ENCODE measurements at regions not wholly inside any gene's neighbourhood (a gene's known extent, or its start where the extent isn't known, plus 50 kb on each side); places are given as distances from the start of the nearest gene placed in this dataset.
"Not testable (repeated sequence)": the region's sequence is repeated elsewhere in the genome, so short reads cannot be mapped to it uniquely, and the experiment has no call there.

- ATAC-seq; CTCF ChIA-PET; intact Hi-C loops (cut with DNase I, micrococcal nuclease); POLR2A ChIA-PET; H3K4me1 Mint-ChIP-seq; H3K9me3 Mint-ChIP-seq (ENCODE audit: low read depth); H3K4me3 Mint-ChIP-seq; DNase-seq; H3K27ac Mint-ChIP-seq; H3K36me3 Mint-ChIP-seq (ENCODE audit: low read depth): not testable (repeated sequence)
- peaks cover 13% of the 10 kb centered on the region for H3K27me3 Mint-ChIP-seq
Observed at GRCh38 chr17:13659051-13659450, 57.3 kb upstream of the HS3ST3A1 start.

GRCh38 chr17:13665872-13666635 is 64.3 kb upstream of the HS3ST3A1 start:
- ChIA-PET CTCF (interaction anchor here (0.6 kb wide), 1 partner anchor 1249 kb away, joined by 4 read pairs; no protein-coding TSS in a partner anchor), POLR2A (no interaction called here)
- intact Hi-C loops (cut with DNase I, micrococcal nuclease) = no loop called here
- H3K36me3 Mint-ChIP-seq (ENCODE audit: low read depth) = no peaks in the 10 kb centered on the region
- H3K27ac Mint-ChIP-seq = no peak overlapping the region
- no peaks in the 10 kb centered on the region for H3K4me1 Mint-ChIP-seq
- ATAC-seq = no peak
- peaks cover 14% of the 10 kb centered on the region for H3K9me3 Mint-ChIP-seq (ENCODE audit: low read depth)
- no peak for DNase-seq
- H3K4me3 Mint-ChIP-seq = no peak overlapping the region
- H3K27me3 Mint-ChIP-seq = peaks cover 7% of the 10 kb centered on the region

DNA sequence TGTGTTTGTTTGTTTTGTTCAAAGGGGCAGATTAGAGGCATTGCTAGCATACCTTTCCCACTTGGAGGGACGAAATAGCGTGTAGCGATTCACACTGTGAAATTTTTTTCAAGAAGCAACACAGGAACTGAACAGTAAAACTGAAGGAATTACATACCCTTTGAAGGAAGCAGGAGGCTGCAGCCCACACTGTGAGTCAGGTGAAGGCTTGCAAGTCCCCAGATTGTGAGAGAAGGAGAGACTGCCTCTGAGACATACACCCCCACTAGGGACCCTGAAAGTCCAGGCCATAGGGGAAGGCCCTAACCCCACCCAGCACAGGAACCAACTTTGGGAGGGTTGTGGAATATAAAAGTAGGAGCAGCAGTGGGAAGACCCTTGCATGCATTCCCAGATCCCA is 69.6 kb upstream of the HS3ST3A1 start:
- Mint-ChIP-seq H3K27ac (no peak overlapping the region), H3K4me3 (no peak overlapping the region), H3K9me3 (ENCODE audit: low read depth) (peaks cover 14% of the 10 kb centered on the region), H3K27me3 (peaks cover 4% of the 10 kb centered on the region), H3K4me1 (no peaks in the 10 kb centered on the region), H3K36me3 (ENCODE audit: low read depth) (no peaks in the 10 kb centered on the region)
- intact Hi-C loops (cut with DNase I, micrococcal nuclease) = no loop called here
- DNase-seq (no peak), ATAC-seq (no peak)
- ChIA-PET POLR2A (no interaction called here), CTCF (no interaction called here)

- POLR2A ChIA-PET = no interaction called here
- peak; percentile 25 for DNase-seq
Observed at GRCh38 chr17:13671771-13672170, 70.0 kb upstream of the HS3ST3A1 start.

GRCh38 chr17:13678361-13678760 is 76.6 kb upstream of the HS3ST3A1 start:
- Mint-ChIP-seq H3K4me3 (no peak overlapping the region), H3K36me3 (ENCODE audit: low read depth) (no peaks in the 10 kb centered on the region), H3K9me3 (ENCODE audit: low read depth) (no peaks in the 10 kb centered on the region), H3K27ac (no peak overlapping the region), H3K27me3 (peaks cover 2% of the 10 kb centered on the region), H3K4me1 (no peaks in the 10 kb centered on the region)
- CTCF ChIA-PET = no interaction called here
- intact Hi-C loops (cut with DNase I, micrococcal nuclease) = loop anchor here (1.0 kb wide), 2 partner anchors 8 to 9 kb away; no protein-coding TSS in a partner anchor
- no peak for ATAC-seq
- POLR2A ChIA-PET = no interaction called here
- no peak for DNase-seq

More at GRCh38 chr17:13671771-13672170, 70.0 kb upstream of the HS3ST3A1 start:
- Mint-ChIP-seq H3K27me3 (peaks cover 4% of the 10 kb centered on the region), H3K4me3 (no peak overlapping the region), H3K27ac (no peak overlapping the region), H3K36me3 (ENCODE audit: low read depth) (no peaks in the 10 kb centered on the region), H3K9me3 (ENCODE audit: low read depth) (peaks cover 14% of the 10 kb centered on the region), H3K4me1 (no peaks in the 10 kb centered on the region)
- intact Hi-C loops (cut with DNase I, micrococcal nuclease) = no loop called here
- peak; percentile 26 for ATAC-seq
- CTCF ChIA-PET = no interaction called here

GRCh38 chr17:13678841-13679240 is 77.1 kb upstream of the HS3ST3A1 start:
- POLR2A ChIA-PET = no interaction called here
- Mint-ChIP-seq H3K27me3 (peaks cover 2% of the 10 kb centered on the region), H3K36me3 (ENCODE audit: low read depth) (no peaks in the 10 kb centered on the region), H3K4me1 (no peaks in the 10 kb centered on the region), H3K9me3 (ENCODE audit: low read depth) (no peaks in the 10 kb centered on the region), H3K4me3 (no peak overlapping the region), H3K27ac (no peak overlapping the region)
- CTCF ChIA-PET = no interaction called here
- DNase-seq (no peak), ATAC-seq (no peak)
- intact Hi-C loops (cut with DNase I, micrococcal nuclease) = loop anchor here (1.0 kb wide), 2 partner anchors 9 to 10 kb away; no protein-coding TSS in a partner anchor

DNA sequence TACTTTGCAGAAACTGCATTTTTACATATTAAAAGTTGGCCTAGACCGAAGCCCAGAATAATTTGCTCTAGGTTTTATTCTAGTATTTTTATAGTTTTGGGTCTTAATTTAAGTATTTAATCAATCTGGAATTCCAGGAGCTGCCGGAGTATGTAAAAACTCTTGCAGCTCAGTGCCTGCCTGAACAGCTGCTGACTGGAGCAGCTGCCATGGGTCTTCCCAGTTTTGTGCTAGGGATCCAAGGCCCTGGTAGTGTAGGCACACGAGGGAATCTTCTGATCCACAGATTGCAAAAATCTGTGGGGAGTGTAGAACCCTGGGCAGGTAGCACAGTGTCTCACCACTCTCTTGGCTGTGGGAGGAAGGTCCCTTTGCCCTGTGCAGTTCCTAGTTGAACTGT is 87.0 kb upstream of the HS3ST3A1 start:
- peaks cover 2% of the 10 kb centered on the region for H3K9me3 Mint-ChIP-seq (ENCODE audit: low read depth)
- H3K27ac Mint-ChIP-seq = no peak overlapping the region
- peaks cover 8% of the 10 kb centered on the region for H3K27me3 Mint-ChIP-seq
- no peak for ATAC-seq
- intact Hi-C loops (cut with DNase I, micrococcal nuclease) = no loop called here
- H3K36me3 Mint-ChIP-seq (ENCODE audit: low read depth) = no peaks in the 10 kb centered on the region
- CTCF ChIA-PET = interaction anchor here (0.6 kb wide), 1 partner anchor 530 kb away, joined by 6 read pairs; no protein-coding TSS in a partner anchor
- no peaks in the 10 kb centered on the region for H3K4me1 Mint-ChIP-seq
- DNase-seq = no peak
- POLR2A ChIA-PET = no interaction called here
- H3K4me3 Mint-ChIP-seq = no peak overlapping the region

DNA sequence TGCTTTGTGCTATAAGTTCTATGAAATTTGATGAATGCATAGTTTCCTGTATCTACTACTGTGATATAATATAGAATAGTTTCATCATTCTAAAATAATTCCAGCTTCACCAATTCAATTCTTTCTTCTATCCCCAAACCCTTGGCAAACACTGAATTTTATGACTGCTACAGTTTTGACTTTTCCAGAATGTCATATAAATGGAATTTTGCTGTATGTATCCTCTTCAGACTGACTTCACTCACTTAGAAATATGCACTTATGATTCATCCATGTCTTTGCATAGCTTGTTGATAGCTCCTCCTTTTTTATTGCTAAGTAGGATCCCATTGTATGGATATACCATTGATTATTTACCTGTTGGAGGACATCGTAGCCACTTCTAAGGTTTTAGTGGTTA is 89.1 kb upstream of the HS3ST3A1 start:
- Mint-ChIP-seq H3K36me3 (ENCODE audit: low read depth) (no peaks in the 10 kb centered on the region), H3K9me3 (ENCODE audit: low read depth) (peaks cover 2% of the 10 kb centered on the region), H3K4me1 (no peaks in the 10 kb centered on the region), H3K27me3 (peaks cover 10% of the 10 kb centered on the region), H3K4me3 (no peak overlapping the region), H3K27ac (no peak overlapping the region)
- intact Hi-C loops (cut with DNase I, micrococcal nuclease) = no loop called here
- POLR2A ChIA-PET = no interaction called here
- CTCF ChIA-PET = interaction anchor here (0.9 kb wide), 1 partner anchor 616 kb away, joined by 3 read pairs; no protein-coding TSS in a partner anchor
- no peak for ATAC-seq
- no peak for DNase-seq

GRCh38 chr17:13694934-13695333 is 93.2 kb upstream of the HS3ST3A1 start:
- Mint-ChIP-seq H3K36me3 (ENCODE audit: low read depth) (no peaks in the 10 kb centered on the region), H3K27ac (no peak overlapping the region), H3K4me1 (no peaks in the 10 kb centered on the region), H3K4me3 (no peak overlapping the region), H3K9me3 (ENCODE audit: low read depth) (peaks cover 12% of the 10 kb centered on the region), H3K27me3 (peaks cover 22% of the 10 kb centered on the region)
- ATAC-seq = no peak
- intact Hi-C loops (cut with DNase I, micrococcal nuclease) = no loop called here
- POLR2A ChIA-PET = no interaction called here
- no peak for DNase-seq
- CTCF ChIA-PET = interaction anchor here (1.2 kb wide), 1 partner anchor 14 kb away, joined by 3 read pairs; no protein-coding TSS in a partner anchor

DNA sequence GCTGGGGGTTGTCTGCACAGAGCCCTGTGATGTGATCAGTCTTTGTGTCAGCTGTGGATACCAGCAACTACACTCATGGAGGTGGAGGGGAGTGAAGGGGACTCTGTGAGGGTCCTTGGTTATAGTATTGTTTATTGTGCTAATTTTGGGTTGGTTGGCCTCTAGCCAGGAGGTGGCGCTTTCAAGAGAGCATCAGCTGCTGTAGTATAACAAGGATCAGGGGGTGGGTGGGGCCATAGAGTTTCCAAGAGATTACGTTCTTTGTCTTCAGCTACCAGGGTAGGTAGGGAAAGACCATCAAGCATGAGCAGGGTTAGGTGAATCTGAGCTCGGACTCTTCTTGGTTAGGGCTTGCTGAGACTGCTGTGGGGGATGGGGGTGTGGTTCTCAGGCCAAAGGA is 97.1 kb upstream of the HS3ST3A1 start:
- ChIA-PET CTCF (no interaction called here), POLR2A (no interaction called here)
- no peak overlapping the region for H3K4me3 Mint-ChIP-seq
- ATAC-seq (no peak), DNase-seq (peak; percentile 8)
- H3K36me3 Mint-ChIP-seq (ENCODE audit: low read depth) = no peaks in the 10 kb centered on the region
- no peaks in the 10 kb centered on the region for H3K4me1 Mint-ChIP-seq
- no peak overlapping the region for H3K27ac Mint-ChIP-seq
- H3K9me3 Mint-ChIP-seq (ENCODE audit: low read depth) = peaks cover 10% of the 10 kb centered on the region
- intact Hi-C loops (cut with DNase I, micrococcal nuclease) = no loop called here
- peaks cover 18% of the 10 kb centered on the region for H3K27me3 Mint-ChIP-seq

DNA sequence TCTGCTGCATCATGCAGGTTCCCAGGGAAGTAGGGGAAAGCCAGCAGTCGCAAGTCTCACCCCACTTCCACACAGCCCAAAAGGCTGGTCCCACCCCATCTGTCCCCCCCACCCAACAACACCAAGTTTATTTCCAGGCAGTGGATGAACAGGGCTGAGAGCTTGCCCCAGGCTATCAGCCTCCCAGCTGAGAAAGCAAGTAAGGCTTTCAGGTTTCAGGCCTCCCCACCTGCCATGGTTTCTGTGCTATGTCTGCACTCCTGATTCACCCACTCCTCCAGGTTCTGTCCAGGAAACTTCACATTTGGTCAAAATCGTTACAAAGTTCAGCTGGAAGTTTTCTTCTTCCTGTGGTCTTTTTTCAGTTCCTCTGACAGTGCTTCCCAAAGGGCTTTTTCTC is 97.5 kb upstream of the HS3ST3A1 start:
- intact Hi-C loops (cut with DNase I, micrococcal nuclease) = no loop called here
- Mint-ChIP-seq H3K27me3 (peaks cover 17% of the 10 kb centered on the region), H3K36me3 (ENCODE audit: low read depth) (no peaks in the 10 kb centered on the region), H3K4me3 (no peak overlapping the region), H3K9me3 (ENCODE audit: low read depth) (peaks cover 10% of the 10 kb centered on the region), H3K27ac (no peak overlapping the region), H3K4me1 (no peaks in the 10 kb centered on the region)
- no peak for ATAC-seq
- no peak for DNase-seq
- ChIA-PET POLR2A (no interaction called here), CTCF (no interaction called here)

GRCh38 chr17:13702266-13702665 is 100.5 kb upstream of the HS3ST3A1 start:
- no peak overlapping the region for H3K27ac Mint-ChIP-seq
- ATAC-seq (no peak), DNase-seq (no peak)
- CTCF ChIA-PET = no interaction called here
- peaks cover 6% of the 10 kb centered on the region for H3K9me3 Mint-ChIP-seq (ENCODE audit: low read depth)
- no peak overlapping the region for H3K4me3 Mint-ChIP-seq
- H3K36me3 Mint-ChIP-seq (ENCODE audit: low read depth) = no peaks in the 10 kb centered on the region
- H3K27me3 Mint-ChIP-seq = peaks cover 14% of the 10 kb centered on the region
- intact Hi-C loops (cut with DNase I, micrococcal nuclease) = no loop called here
- H3K4me1 Mint-ChIP-seq = no peaks in the 10 kb centered on the region
- POLR2A ChIA-PET = no interaction called here

All from activated CD4-positive, alpha-beta T cell treated with anti-CD3 and anti-CD28 coated beads for 36 hours (primary cell).